WTC11 (cell line): ENCODE measurements at regions not wholly inside any gene's neighbourhood (a gene's known extent, or its start where the extent isn't known, plus 50 kb on each side); places are given as distances from the start of the nearest gene placed in this dataset.

Source experiments
- ATAC-seq: fragments of 200-7000 bp; cut with Tn5 transposase; 2 replicates; pipeline ENCODE4 v1.10.0; 2021; ENCODE audit warnings: mild to moderate bottlenecking, moderate library complexity
- CTCF ChIA-PET: fragments of 300-600 bp; sonication (Branson Sonifier 250); formaldehyde crosslinking; loops from one replicate; lab custom pipeline; 2021; ENCODE audit warnings: antibody characterized with exemption; lab: Charles Lee
- POLR2A ChIA-PET: fragments of 350-600 bp; sonication (Branson Sonifier 250); formaldehyde crosslinking; loops from one replicate; lab custom pipeline; 2021; ENCODE audit warnings: antibody characterized with exemption; lab: Charles Lee
- DNase-seq: peaks from one replicate; pipeline ENCODE4 v3.0.0; 2021; ENCODE audit warnings: low spot score
- H3K27ac Mint-ChIP-seq: 2 replicates; pipeline ENCODE4 v1.8.0; 2021; ENCODE audit warnings: mixed read lengths
- H3K27me3 Mint-ChIP-seq: 2 replicates; pipeline ENCODE4 v1.8.0; 2021; ENCODE audit warnings: low read depth, mild to moderate bottlenecking, moderate library complexity, mixed read lengths
- H3K36me3 Mint-ChIP-seq: 2 replicates; pipeline ENCODE4 v1.8.0; 2021; ENCODE audit warnings: mixed read lengths
- H3K4me1 Mint-ChIP-seq: 2 replicates; pipeline ENCODE4 v1.8.0; 2022; ENCODE audit warnings: mixed read lengths
- H3K4me3 Mint-ChIP-seq: 2 replicates; pipeline ENCODE4 v1.8.0; 2021; ENCODE audit warnings: mild to moderate bottlenecking, moderate library complexity, mixed read lengths
- H3K9me3 Mint-ChIP-seq: 2 replicates; pipeline ENCODE4 v1.8.0; 2021; ENCODE audit warnings: mixed read lengths
- ATF1 ChIP-seq: sonication (generic); formaldehyde crosslinking; IDR thresholded peaks from 2 replicates; pipeline ENCODE4 v1.8.1; 2023; ENCODE audit warnings: mild to moderate bottlenecking, moderate library complexity, missing genetic modification reagents
- ATF6 ChIP-seq: sonication (generic); formaldehyde crosslinking; IDR thresholded peaks from 2 replicates; pipeline ENCODE4 v1.8.1; 2023; ENCODE audit warnings: mild to moderate bottlenecking, missing genetic modification reagents
- FOXJ3 ChIP-seq: sonication (generic); formaldehyde crosslinking; IDR thresholded peaks from 2 replicates; pipeline ENCODE4 v1.9.0; 2021; ENCODE audit warnings: missing genetic modification reagents, mild to moderate bottlenecking, borderline replicate concordance
- JUN ChIP-seq: sonication (generic); formaldehyde crosslinking; IDR thresholded peaks from 2 replicates; pipeline ENCODE4 v1.8.0; 2023; ENCODE audit warnings: mild to moderate bottlenecking, missing genetic modification reagents
- MYBL2 ChIP-seq: sonication (generic); formaldehyde crosslinking; IDR thresholded peaks from 2 replicates; pipeline ENCODE4 v1.8.1; 2023; ENCODE audit warnings: mild to moderate bottlenecking, moderate library complexity, missing genetic modification reagents
- NFYB ChIP-seq: sonication (generic); formaldehyde crosslinking; conservative IDR thresholded peaks from 2 replicates; pipeline ENCODE4 v1.8.0; 2022; ENCODE audit warnings: low read depth, missing genetic modification reagents
- RELA ChIP-seq: sonication (generic); formaldehyde crosslinking; IDR thresholded peaks from 2 replicates; pipeline ENCODE4 v1.8.1; 2022; ENCODE audit warnings: missing genetic modification reagents, mild to moderate bottlenecking, borderline replicate concordance
- SMAD4 ChIP-seq: sonication (generic); formaldehyde crosslinking; IDR thresholded peaks from 2 replicates; pipeline ENCODE4 v1.8.0; 2022; ENCODE audit warnings: mild to moderate bottlenecking, missing genetic modification reagents
- TCF7 ChIP-seq: sonication (generic); formaldehyde crosslinking; IDR thresholded peaks from 2 replicates; pipeline ENCODE4 v1.8.0; 2022; ENCODE audit warnings: mild to moderate bottlenecking, low read depth, missing genetic modification reagents, moderate library complexity
- TEAD4 ChIP-seq: sonication (generic); formaldehyde crosslinking; IDR thresholded peaks from 2 replicates; pipeline ENCODE4 v1.8.0; 2022; ENCODE audit warnings: mild to moderate bottlenecking, missing genetic modification reagents
- USF1 ChIP-seq: sonication (generic); formaldehyde crosslinking; IDR thresholded peaks from 2 replicates; pipeline ENCODE4 v1.8.0; 2022; ENCODE audit warnings: mild to moderate bottlenecking, missing genetic modification reagents
- ZNF219 ChIP-seq: sonication (generic); formaldehyde crosslinking; IDR thresholded peaks from 2 replicates; pipeline ENCODE4 v1.8.0; 2023; ENCODE audit warnings: missing genetic modification reagents, mild to moderate bottlenecking, borderline replicate concordance
- TF ChIP-seq, protein P1 (sequence below): sonication (generic); formaldehyde crosslinking; IDR thresholded peaks from 2 replicates; pipeline ENCODE4 v1.8.1; 2022; ENCODE audit warnings: mild to moderate bottlenecking, missing genetic modification reagents, moderate library complexity, borderline replicate concordance
- TF ChIP-seq, protein P2 (sequence below): sonication (generic); formaldehyde crosslinking; IDR thresholded peaks from 2 replicates; pipeline ENCODE4 v1.8.1; 2023; ENCODE audit warnings: mild to moderate bottlenecking, moderate library complexity, missing genetic modification reagents
- TF ChIP-seq, protein P3 (sequence below): sonication (generic); formaldehyde crosslinking; IDR thresholded peaks from 2 replicates; pipeline ENCODE4 v1.8.0; 2022; ENCODE audit warnings: mild to moderate bottlenecking, missing genetic modification reagents
- TF ChIP-seq, protein P4 (sequence below): sonication (generic); formaldehyde crosslinking; conservative IDR thresholded peaks from 2 replicates; pipeline ENCODE4 v1.8.1; 2022; ENCODE audit warnings: mild to moderate bottlenecking, missing genetic modification reagents
- TF ChIP-seq, protein P5 (sequence below): sonication (generic); formaldehyde crosslinking; IDR thresholded peaks from 2 replicates; pipeline ENCODE4 v1.8.1; 2023; ENCODE audit warnings: mild to moderate bottlenecking, missing genetic modification reagents, moderate library complexity

GRCh38 chr9:27672718-27673117 lies 99.4 kb upstream of the C9orf72 start:
- Mint-ChIP-seq H3K4me1 (peaks cover 63% of the 10 kb centered on the region), H3K9me3 (peaks cover 6% of the 10 kb centered on the region), H3K27ac (0 out of 2 replicates have a peak overlapping the region, but pooled peaks have one; percentile 47), H3K27me3 (peaks cover 13% of the 10 kb centered on the region), H3K4me3 (no peak overlapping the region; the same call in 1 of the 2 replicates), H3K36me3 (no peaks in the 10 kb centered on the region)
- TF ChIP-seq TCF7 (CRISPR knock-in tag) (no peak), TEAD4 (CRISPR knock-in tag) (no peak), USF1 (no peak), FOXJ3 (CRISPR knock-in tag) (no peak)
- ChIA-PET CTCF (no interaction called here), POLR2A (no interaction called here)
- DNase-seq = no peak
- ATAC-seq = no peak

- no peak overlapping the region for H3K4me3 Mint-ChIP-seq
Measured at GRCh38 chr9:27673641-27674040, 100.4 kb upstream of the C9orf72 start.

GRCh38 chr9:27675354-27675753 lies 102.1 kb upstream of the C9orf72 start:
- ChIA-PET CTCF (no interaction called here), POLR2A (interaction anchor here (0.6 kb wide), 1 partner anchor 1538 kb away, joined by 4 read pairs; no protein-coding TSS in a partner anchor)

More at GRCh38 chr9:27673641-27674040, 100.4 kb upstream of the C9orf72 start:
- H3K4me1 Mint-ChIP-seq = peaks cover 63% of the 10 kb centered on the region
- H3K27ac Mint-ChIP-seq = no peak overlapping the region
- H3K9me3 Mint-ChIP-seq = peaks cover 8% of the 10 kb centered on the region
- no peaks in the 10 kb centered on the region for H3K36me3 Mint-ChIP-seq
- ATAC-seq = no peak
- ChIA-PET CTCF (no interaction called here), POLR2A (no interaction called here)
- peaks cover 13% of the 10 kb centered on the region for H3K27me3 Mint-ChIP-seq
- DNase-seq = no peak
- TF ChIP-seq RELA (no peak), ZNF219 (CRISPR knock-in tag) (no peak), SMAD4 (CRISPR knock-in tag) (no peak), ATF6 (CRISPR knock-in tag) (no peak), ATF1 (CRISPR knock-in tag) (no peak)
- TF ChIP-seq, protein P1, sequence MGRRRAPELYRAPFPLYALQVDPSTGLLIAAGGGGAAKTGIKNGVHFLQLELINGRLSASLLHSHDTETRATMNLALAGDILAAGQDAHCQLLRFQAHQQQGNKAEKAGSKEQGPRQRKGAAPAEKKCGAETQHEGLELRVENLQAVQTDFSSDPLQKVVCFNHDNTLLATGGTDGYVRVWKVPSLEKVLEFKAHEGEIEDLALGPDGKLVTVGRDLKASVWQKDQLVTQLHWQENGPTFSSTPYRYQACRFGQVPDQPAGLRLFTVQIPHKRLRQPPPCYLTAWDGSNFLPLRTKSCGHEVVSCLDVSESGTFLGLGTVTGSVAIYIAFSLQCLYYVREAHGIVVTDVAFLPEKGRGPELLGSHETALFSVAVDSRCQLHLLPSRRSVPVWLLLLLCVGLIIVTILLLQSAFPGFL = no peak

More at GRCh38 chr9:27675354-27675753, 102.1 kb upstream of the C9orf72 start:
- no peaks in the 10 kb centered on the region for H3K36me3 Mint-ChIP-seq
- H3K9me3 Mint-ChIP-seq = peaks cover 8% of the 10 kb centered on the region
- no peak for TF ChIP-seq NFYB
- TF ChIP-seq, protein P2, sequence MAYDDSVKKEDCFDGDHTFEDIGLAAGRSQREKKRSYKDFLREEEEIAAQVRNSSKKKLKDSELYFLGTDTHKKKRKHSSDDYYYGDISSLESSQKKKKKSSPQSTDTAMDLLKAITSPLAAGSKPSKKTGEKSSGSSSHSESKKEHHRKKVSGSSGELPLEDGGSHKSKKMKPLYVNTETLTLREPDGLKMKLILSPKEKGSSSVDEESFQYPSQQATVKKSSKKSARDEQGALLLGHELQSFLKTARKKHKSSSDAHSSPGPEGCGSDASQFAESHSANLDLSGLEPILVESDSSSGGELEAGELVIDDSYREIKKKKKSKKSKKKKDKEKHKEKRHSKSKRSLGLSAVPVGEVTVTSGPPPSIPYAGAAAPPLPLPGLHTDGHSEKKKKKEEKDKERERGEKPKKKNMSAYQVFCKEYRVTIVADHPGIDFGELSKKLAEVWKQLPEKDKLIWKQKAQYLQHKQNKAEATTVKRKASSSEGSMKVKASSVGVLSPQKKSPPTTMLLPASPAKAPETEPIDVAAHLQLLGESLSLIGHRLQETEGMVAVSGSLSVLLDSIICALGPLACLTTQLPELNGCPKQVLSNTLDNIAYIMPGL = no peak
- TF ChIP-seq, protein P3, sequence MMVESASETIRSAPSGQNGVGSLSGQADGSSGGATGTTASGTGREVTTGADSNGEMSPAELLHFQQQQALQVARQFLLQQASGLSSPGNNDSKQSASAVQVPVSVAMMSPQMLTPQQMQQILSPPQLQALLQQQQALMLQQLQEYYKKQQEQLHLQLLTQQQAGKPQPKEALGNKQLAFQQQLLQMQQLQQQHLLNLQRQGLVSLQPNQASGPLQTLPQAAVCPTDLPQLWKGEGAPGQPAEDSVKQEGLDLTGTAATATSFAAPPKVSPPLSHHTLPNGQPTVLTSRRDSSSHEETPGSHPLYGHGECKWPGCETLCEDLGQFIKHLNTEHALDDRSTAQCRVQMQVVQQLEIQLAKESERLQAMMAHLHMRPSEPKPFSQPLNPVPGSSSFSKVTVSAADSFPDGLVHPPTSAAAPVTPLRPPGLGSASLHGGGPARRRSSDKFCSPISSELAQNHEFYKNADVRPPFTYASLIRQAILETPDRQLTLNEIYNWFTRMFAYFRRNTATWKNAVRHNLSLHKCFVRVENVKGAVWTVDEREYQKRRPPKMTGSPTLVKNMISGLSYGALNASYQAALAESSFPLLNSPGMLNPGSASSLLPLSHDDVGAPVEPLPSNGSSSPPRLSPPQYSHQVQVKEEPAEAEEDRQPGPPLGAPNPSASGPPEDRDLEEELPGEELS (CRISPR knock-in tag) = no peak
- TF ChIP-seq, protein P4, sequence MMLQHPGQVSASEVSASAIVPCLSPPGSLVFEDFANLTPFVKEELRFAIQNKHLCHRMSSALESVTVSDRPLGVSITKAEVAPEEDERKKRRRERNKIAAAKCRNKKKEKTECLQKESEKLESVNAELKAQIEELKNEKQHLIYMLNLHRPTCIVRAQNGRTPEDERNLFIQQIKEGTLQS (CRISPR knock-in tag) = no peak
- no peak for TF ChIP-seq MYBL2 (CRISPR knock-in tag)
- no peak for TF ChIP-seq USF1
- TF ChIP-seq RELA = no peak
- no peak for TF ChIP-seq ATF6 (CRISPR knock-in tag)
- TF ChIP-seq JUN = no peak
- TF ChIP-seq, protein P5, sequence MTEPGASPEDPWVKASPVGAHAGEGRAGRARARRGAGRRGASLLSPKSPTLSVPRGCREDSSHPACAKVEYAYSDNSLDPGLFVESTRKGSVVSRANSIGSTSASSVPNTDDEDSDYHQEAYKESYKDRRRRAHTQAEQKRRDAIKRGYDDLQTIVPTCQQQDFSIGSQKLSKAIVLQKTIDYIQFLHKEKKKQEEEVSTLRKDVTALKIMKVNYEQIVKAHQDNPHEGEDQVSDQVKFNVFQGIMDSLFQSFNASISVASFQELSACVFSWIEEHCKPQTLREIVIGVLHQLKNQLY (CRISPR knock-in tag) = no peak
- TF ChIP-seq, all 79 proteins: peak for 0
- Mint-ChIP-seq H3K27ac (no peak overlapping the region), H3K4me3 (no peak overlapping the region), H3K4me1 (peaks cover 69% of the 10 kb centered on the region), H3K27me3 (peaks cover 9% of the 10 kb centered on the region)
- ATAC-seq (peak; percentile 72), DNase-seq (peak; percentile 34)
